ENCODE measurements at regions not wholly inside any gene's neighbourhood (a gene's known extent, or its start where the extent isn't known, plus 50 kb on each side); places are given as distances from the start of the nearest gene placed in this dataset.

DNA sequence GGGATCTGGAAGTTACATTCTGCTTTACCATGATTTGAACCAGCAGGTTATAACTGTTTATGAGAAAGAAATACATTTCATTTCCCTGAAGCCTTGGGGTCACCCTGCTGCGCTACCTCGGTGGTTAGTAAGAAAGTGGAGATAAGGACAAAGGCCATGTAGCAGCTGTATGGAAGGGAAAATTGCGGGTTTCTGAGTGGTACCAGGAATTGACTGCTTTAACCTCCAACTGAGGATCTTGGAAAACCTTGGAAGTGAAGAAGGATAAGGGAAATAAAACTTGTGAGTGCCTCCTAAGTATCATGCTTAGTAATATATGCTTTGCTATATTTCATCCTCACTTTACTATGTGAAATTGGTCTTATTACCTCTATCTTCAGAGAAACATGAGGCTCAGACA, 76.1 kb upstream of the GAP43 start:
- no peak for DNase-seq

DNA sequence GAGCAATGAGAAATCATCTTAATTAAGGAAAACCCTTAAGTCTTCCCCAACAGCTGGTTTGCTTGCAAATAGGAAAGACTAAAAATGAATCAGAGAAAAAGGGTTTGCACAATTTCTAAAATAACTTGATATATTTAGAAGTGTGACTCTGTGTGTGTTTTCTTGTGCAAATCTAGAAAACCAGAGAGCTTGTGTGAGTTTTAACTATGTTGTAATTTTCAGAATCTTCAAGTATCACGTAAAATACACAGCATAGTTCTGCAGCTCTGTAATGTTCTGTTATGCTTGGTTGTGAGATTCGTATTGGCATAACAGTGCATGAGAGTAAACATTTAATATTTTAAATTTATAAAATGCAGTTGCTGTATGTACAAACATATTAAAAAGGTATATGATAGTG, 74.7 kb upstream of the GAP43 start:
- DNase-seq: no peak

DNA sequence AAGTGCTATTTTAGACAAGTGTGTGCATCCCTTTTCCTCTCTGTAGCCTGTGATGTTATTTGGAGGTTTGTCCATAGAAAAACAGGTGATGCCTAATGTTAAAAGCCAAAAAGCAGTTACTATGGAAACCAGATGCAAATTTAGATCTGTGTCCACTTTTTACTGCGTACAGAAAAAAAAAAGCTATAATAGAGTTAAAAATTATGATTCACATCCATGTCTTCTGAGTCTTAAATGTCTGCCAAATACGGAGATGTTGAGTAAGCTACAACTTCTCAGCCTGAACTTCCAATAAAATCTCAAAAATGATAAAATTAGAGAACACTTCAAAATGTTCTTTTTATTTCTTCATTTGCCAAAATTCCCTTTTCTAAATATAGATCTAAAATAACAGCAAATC, 74.2 kb upstream of the GAP43 start:
- no peak for DNase-seq

DNA sequence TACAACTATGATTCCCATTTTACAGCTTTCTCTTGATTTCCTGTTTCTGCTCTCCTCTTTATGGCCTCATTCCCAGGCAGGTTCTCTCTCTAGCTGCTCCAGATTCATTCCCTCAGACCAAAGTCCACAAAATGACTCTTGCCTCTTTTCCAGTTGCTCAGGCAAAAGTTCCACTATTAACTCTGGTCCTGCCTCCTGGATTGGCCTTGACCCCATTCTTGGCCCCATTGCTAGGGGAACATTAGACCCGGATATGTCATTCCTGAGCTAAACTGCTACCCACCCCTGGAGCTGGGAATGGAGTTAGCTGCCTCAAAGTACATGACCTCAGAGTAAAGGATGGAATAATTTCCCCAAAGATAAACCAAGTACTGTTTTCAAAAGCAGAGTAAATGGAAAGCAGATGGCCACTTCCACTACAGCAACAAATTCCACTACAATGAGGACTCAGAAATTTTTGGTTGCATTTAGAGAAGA, 73.0 kb upstream of the GAP43 start:
- DNase-seq: no peak

DNA sequence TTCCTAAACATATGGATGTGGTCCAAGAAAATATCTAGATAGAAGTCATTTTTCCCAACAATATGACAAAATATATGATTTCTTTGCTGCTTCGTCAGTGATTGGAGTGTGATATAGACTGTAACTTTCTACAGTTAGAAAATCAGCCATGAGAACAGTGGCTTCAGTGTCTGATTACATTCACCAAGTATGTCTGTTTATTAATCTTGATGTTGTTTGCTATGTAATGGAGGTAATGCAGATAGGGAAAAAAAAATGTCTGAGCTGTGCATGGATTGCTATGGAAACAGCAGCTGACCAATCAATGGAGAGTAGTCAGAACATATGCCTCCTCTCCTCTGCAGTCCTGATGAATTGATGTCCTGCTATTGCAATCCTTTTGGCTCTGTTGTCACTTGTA, 72.3 kb upstream of the GAP43 start:
- peak; percentile 3 for DNase-seq

DNA sequence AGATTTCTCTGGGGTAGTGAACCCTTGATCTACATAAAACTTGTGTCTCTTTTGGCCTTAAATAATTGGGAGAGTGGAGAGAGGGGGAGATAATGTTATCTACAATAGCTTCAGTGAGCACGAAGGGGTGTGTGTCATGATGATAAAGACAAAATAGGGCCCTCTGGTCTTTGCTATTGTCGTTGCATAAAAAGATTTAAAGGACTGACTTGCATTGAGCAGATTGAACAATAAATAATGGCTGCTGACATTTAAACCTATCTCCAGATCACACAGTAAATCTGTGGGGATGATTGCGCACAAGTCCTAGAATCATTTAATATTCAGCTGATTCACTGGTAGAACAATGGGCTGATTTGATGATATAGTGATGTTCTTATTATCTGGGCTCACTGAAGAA, 71.3 kb upstream of the GAP43 start:
- no peak for DNase-seq

DNA sequence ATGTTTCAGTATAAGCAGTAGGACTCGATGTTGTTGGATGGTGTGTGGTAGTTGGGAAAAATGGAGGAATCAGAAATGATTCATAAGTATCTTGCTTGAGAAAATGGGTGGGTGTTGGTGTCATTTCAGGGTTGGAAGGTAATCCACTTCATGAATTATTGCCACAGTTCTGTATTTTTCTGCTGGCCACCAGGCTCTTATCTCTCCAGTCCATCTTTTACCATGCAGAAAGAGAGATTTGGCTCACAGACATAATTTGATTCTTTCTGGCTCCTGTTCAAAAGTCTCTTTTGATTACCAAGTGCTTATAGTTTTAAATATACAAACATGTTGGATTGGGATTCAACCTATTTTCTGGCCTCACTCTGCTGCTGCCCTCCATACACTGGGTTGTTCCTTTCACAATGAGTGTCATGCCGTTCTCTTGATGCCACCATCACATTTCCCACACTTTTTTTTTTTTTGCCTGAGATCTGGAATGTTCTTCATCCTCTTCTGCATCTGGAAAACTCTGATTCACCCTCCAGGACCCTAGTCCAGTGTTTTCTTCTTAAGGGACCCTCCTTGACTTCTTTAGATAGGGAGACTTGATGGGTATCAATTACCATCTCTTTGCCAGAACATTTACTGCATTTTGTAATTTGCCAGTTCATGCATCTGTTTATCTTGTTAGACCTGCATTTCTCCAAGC, 69.4 kb upstream of the GAP43 start:
- peak; percentile 12 for DNase-seq

DNA sequence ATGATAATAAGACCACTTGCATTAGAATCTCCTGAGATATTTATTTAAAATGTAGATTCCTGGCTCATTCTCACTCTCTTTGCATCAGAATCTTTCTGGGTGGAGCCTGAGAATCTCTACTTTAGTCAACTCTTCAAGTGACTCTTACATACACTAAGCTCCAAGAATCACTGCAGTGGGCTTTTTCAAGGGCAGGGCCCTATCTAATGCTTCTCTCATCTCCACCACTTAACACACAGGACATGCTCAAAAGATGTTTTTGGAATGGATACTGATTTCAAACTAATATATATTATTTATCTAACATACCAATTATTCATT, 68.9 kb upstream of the GAP43 start:
- DNase-seq: no peak

DNA sequence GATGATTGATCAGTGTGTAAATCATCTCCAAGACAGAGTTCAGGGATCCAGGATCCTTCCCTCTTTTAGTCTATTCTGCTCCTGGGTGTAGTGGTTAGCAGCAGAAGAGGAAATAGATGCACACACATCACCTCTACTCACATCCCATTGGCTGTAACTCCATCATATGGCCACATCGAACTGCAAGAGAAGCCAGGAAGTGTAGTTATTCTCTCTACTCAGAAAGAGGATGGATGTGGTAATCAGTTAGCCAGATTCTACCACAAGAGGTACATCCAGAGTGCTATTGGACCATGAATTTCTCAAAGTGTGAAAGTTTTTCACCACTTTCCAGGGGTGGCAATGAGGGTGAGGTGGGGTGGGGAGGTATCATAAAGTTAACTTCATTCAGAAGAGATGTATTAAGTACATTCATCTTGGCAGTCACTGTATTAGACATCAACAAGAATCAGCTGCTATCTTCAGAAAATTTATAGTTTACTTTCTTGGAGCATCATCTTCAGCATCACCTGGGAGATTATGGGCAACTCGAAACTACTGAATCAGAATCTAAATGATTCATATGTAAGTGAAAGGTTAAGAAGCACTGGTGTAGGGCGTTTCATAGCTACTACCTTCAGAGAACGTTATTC, 60.6 kb upstream of the GAP43 start:
- DNase-seq: no peak

DNA sequence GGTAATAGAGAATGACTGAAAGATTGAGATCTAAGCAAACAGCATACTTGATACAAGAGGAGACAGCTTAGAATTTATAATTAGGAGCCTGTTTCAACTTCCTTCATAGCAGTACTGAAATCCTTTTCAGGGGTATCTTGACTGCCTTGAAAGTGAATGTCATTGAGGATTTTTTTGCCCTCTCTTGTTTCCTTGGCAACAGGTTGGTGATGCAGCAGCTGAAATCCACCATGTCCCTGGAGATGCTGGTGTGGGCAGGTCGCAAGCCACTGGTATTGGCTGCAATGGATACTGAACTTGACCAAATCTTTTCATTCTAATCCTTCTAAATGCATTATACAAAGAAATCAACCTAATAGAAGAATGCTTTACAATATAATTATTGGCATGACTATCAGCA, 59.3 kb upstream of the GAP43 start:
- no peak for DNase-seq

DNA sequence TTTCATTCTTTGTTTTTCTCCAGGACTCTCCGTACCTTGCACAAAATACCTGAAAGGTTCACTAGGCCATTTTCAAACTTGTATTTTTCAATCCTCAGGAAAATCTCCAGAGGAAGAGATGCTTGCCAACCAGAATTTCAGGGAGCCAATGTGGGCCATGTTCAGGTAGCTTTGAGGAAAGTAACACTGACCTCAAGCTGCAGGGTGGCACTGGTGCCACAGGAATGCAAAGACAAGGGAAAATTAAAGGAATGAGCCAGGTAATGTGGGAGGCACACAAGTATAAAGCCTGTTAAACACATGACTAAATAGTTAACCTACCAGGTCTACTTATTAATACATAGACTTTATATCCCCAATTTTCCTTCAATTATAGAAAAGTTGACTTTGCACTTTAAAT, 51.9 kb upstream of the GAP43 start:
- DNase-seq: no peak
